ENCODE measurements at regions not wholly inside any gene's neighbourhood (a gene's known extent, or its start where the extent isn't known, plus 50 kb on each side); places are given as distances from the start of the nearest gene placed in this dataset.

DNA sequence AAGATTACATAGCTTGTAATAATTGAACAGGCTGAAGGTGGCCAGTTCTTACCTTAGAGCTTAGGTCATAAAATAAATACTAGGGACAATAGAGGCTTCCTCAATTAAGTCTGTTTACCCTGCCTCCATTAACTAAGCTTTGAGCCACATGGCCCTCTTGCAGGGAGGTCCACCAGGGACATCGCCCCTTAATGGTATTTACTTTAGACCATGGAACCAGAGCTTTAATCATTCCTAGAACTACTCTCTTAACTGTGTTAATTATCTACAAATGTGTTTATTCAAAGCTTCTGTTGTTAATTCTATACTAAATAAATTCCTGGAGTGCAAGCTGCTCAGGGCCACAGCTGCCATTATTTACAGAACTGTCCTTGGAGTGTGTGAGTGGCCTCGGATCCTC lies 1402.2 kb downstream of the NLGN4Y start:
- TF ChIP-seq, protein P1, sequence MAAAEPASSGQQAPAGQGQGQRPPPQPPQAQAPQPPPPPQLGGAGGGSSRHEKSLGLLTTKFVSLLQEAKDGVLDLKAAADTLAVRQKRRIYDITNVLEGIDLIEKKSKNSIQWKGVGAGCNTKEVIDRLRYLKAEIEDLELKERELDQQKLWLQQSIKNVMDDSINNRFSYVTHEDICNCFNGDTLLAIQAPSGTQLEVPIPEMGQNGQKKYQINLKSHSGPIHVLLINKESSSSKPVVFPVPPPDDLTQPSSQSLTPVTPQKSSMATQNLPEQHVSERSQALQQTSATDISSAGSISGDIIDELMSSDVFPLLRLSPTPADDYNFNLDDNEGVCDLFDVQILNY (CRISPR knock-in tag; IDR thresholded peaks at IDR 0.05), result no peak
- TF ChIP-seq, protein P2, sequence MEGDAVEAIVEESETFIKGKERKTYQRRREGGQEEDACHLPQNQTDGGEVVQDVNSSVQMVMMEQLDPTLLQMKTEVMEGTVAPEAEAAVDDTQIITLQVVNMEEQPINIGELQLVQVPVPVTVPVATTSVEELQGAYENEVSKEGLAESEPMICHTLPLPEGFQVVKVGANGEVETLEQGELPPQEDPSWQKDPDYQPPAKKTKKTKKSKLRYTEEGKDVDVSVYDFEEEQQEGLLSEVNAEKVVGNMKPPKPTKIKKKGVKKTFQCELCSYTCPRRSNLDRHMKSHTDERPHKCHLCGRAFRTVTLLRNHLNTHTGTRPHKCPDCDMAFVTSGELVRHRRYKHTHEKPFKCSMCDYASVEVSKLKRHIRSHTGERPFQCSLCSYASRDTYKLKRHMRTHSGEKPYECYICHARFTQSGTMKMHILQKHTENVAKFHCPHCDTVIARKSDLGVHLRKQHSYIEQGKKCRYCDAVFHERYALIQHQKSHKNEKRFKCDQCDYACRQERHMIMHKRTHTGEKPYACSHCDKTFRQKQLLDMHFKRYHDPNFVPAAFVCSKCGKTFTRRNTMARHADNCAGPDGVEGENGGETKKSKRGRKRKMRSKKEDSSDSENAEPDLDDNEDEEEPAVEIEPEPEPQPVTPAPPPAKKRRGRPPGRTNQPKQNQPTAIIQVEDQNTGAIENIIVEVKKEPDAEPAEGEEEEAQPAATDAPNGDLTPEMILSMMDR (IDR thresholded peaks at IDR 0.05), result no peak
- TF ChIP-seq ZBTB21 (CRISPR knock-in tag; IDR thresholded peaks at IDR 0.05; ENCODE audit: borderline replicate concordance) (no peak), TCF7 (CRISPR knock-in tag; IDR thresholded peaks at IDR 0.05; ENCODE audit: low read depth) (no peak), CREM (CRISPR knock-in tag; IDR thresholded peaks at IDR 0.05) (no peak), NFE2L1 (CRISPR knock-in tag; IDR thresholded peaks at IDR 0.05) (no peak)
